GM21447 (cell line): ENCODE measurements at regions not wholly inside any gene's neighbourhood (a gene's known extent, or its start where the extent isn't known, plus 50 kb on each side); places are given as distances from the start of the nearest gene placed in this dataset.

ENCODE experiments used
- ATAC-seq: cut with Tn5 transposase; IDR thresholded peaks from one replicate; pipeline ENCODE4 v1.9.1; 2021; ENCODE audit not compliant: unreplicated experiment

- ATAC-seq = no peak
These were observed 116.1 kb downstream of the FAM43A start for GRCh38 chr3:194801461-194802432.

DNA sequence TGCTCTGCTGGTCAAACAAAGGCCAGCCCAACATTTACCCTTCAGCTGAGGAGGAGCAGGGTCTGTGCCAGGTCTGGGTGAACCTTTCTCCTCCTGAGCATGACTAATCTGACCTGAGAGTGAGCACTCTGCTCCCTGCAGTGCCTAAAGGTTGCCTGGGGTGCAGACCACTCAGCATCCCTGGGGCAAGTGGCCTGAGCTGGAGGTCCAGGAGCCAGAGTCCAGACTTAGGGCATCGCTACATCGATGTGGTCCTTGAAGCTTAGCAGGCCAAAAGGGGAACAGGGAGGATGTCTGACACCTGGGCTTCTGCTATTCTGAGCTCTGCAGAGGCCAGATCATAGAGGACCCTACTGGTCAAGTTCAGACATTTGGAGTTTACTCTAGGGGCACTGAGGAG, 119.1 kb downstream of the FAM43A start:
- no peak for ATAC-seq

DNA sequence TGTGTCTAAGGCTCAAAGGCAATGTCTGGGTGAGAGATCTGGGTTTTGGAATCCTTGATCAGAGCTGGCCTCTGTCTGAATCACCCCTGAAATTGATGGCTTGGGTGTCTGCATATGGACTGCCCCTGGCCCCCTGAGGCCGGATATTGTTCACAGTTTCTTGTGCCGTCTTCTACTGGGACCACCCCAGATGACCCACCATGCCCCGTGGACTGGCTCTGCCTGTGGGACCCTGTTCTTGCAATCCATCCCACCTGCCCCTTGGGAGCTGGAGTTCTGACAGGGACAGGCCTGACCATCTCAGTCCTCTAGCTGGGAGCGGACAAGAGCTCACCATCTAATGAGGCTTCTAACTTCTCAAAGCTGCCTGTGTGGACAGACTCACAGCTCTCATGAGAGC, 119.9 kb downstream of the FAM43A start:
- no peak for ATAC-seq

GRCh38 chr3:194806991-194807630, 121.4 kb downstream of the FAM43A start:
- no peak for ATAC-seq

DNA sequence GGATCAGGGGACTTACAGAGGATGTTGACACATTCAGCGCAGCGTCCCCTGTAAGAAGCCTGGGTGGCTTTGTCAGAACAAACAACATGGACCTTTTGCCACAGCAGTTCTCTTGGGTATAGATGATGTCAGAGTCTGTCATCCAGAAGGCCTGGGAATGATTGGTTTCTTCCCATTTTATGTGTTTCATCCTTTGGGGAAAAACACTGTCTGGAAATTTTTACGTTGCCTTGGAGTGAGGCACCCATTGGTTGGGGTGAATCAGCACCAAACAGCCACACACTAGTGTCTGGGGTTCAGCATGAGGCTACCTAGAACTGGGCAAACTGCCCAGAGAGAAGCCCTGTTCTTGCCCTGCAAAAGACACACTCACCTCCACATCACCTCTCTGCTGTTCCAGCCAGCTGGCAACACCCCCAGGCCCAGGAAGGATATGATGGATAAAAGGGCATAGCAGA, 123.0 kb downstream of the FAM43A start:
- ATAC-seq = no peak

DNA sequence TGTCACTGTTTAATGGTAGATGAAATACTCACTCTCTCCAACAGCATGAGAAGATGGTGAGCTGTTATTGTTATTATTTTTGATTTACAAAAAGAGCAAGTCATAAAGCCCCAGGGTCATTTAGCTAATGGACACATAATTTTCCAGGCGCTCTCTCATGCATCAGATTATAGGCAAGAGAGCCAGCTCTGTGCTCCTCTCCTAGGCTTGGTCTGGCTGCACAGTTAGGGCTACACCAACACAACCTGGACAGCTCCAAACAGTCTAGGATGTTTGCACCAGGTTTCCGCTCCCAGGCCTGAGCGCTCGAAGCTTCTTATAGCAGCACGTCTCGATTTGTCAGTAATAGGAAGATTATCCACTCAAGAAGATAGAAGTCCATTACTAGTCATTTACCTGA, 123.7 kb downstream of the FAM43A start:
- no peak for ATAC-seq

- ATAC-seq = no peak
These were observed 124.4 kb downstream of the FAM43A start for GRCh38 chr3:194810076-194810475.

DNA sequence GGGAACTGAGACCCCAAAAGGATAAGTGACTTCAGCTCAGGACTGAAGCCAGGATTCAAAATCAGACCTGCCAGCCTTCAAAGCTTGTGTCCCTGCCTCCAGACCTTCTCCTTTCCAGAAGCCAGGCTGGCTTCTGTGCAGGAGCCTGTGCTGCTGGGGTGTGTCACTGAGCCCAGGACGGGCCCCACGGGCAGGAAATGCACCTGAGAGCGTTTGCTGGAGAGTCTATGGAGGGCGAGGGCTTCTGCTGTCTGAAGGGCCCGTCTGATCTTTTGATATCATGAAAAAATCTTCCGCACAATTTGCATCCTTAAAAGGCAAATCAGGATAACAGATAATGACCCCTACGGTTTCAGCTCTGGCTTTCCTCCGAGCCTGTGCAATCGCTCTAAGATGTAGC, 125.4 kb downstream of the FAM43A start:
- ATAC-seq = no peak

- ATAC-seq = no peak
These were observed 126.5 kb downstream of the FAM43A start for GRCh38 chr3:194812176-194812575.

DNA sequence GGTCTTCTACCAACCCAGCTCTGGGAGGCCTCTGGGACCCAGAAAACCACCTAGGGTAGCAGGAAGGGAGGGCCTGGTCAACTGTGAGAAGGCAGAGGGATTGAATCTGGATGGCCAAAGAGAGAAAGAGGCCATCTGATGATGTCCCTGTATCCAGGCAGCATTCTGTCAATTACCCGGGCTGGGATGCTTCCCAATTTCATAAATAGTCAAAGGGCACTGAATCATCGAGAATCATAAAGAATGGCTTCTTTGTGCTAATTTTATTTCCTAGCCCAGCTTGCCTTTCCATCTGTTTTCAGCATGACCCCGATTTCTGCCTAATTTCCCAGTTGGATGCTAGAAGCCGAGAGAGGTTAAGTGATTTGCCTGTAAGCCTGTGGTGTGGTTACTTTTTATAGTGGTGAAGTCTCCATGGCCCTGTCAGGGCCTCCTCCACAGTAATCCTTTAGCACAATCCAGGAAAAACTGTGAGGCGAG, 129.2 kb downstream of the FAM43A start:
- ATAC-seq = no peak

DNA sequence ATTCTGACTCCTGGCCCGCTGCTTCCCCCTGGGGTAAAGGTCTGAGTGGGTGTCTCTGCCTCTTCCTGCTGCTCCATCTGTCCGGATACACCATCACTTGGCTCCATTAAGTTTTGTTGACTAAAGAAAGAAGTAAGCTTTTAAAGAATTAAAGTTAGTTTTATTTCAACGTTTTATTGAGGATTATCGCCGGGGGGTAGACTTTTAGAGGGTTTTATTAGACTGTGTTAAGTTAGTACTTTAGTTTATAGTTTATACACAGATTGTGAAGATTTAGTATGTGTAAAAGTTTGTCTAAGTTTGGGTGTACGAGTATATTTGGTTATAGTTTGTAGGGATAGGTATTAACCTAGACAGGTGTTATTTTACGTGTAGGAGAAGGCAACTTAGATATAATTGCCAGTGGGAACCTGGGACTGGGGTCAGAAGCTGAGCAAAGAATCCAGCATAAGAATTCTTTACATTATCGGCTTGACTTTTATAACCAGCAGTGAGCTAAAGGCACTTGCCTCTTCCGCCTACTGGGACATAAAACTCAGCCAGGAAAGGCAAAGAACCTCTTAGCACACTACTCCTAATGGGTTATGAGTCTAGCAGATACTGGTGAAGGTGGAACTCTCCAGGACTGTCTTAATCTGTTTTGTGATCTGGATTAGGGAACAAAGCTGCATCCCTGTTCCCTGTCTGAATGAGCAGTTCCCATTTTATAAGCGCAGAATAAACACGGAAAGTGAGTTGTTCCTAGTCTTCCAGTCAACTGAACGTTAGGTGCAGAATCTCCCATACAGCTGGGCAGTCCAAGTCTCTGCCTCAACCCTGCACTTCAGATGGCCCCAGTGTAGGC, 131.3 kb downstream of the FAM43A start:
- no peak for ATAC-seq

DNA sequence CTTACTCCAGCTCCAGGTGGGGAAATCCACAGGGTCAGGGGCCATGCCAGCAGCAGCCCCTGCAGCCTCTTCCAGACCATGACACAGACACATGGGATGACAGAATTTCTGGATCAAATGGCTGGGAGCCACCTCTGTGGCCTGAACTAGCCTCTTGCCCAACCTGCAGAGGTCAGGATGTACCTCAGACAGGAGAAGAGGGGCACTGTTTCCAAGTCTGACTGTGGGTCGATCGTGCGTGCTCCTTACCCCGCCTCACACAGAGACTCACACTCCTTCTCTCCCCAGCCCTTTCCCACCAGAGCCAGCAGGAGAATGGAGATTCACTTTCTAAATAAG, 131.9 kb downstream of the FAM43A start:
- no peak for ATAC-seq

DNA sequence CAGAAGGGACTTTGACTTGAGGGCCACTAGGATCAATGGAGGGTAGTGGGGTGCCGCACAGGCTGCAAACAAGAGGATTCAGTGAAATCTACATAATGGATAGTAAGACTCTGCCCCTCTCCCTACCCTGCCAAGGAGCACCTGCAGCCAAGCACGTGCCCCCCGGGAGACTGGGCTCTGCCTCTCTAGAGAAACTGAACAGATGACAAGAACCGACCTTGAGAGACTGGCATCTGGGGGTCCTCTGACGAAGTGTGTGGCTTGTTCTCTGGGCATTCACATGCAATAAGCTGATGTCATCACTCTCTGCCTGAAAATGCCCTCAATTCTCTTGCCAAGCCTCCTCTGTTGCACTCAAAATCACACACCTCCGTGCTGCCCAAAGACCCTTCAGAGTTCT, 132.3 kb downstream of the FAM43A start:
- no peak for ATAC-seq

- no peak for ATAC-seq
These were observed 138.4 kb downstream of the FAM43A start for GRCh38 chr3:194824100-194824499.

DNA sequence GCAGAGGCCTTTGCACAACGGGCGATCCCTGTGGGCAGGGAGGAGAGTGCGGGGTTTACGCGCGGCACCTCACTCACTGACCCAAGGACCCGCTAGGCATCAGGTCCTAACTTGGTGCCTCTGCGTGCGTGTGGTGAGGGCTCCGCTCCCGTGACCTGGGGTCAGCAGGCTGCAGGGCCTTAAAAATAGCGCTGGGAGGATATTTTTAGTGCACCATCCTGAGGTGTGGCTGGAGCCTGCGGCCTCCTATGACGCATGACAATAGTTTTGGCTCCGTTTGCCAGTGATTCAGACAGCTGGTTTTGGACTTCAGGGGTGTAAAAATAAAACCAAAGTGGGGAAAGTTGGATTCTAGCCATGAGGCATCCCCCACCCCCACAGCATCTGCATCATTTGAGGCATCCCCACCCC, 139.0 kb downstream of the FAM43A start:
- ATAC-seq = no peak

DNA sequence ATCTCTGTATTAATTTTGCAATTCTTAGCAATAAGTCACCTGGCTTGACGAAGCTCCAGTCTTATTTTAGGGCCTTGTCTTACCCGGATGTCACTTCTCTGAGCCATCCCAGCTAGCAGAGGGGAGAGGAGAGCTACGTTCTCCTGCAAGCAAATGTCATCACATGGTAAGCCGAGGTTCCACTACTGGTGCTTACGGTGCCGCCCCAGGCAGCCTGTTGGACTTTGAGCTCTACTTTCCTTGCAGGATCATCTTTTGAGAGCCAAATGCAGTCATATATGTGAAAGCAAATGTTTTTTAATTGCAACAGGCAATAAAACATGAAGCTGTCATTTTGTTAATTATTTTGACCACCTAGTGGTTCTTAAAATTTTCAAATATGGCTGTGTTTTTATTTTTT, 140.9 kb downstream of the FAM43A start:
- no peak for ATAC-seq

DNA sequence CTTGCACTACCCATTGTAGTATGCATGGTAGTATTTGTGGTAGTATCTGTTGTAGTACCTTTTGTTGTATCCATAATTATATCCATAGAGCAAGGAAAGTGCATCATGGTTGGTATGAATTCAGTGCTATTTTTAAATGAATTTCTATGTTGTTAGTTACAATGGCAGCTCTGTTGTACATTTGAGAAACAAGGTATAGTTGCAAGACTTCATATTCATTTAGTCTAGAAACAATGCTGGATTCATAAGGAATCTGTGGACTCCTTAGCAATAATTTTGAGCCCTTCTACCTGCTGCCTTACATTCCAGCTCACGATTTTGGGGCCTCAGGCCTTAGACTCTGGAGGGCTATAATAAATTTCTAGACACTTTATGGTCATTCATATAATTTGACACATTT, 141.8 kb downstream of the FAM43A start:
- ATAC-seq = no peak

- no peak for ATAC-seq
These were observed 142.4 kb downstream of the FAM43A start for GRCh38 chr3:194828116-194828515.

DNA sequence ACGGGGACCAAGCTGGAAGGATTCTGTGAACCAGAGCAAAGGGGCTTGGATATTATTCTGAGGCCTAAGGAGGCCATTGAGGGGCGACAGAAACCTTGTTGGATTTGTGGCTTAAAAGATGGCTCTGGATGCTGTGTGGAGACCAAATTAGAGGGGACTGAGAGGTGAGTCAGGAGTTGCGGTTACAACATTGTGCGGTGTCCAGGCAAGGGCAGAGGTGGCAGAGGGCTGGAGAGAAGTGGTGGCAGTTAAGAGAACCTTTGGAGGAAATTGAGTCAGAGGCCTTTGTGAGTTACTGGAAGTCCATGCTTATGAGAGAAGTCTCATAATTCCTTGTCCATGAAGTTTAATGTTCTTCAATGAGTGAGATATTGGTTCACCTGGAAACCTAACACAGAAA, 143.2 kb downstream of the FAM43A start:
- no peak for ATAC-seq

GRCh38 chr3:194830401-194830800, 144.7 kb downstream of the FAM43A start:
- no peak for ATAC-seq

DNA sequence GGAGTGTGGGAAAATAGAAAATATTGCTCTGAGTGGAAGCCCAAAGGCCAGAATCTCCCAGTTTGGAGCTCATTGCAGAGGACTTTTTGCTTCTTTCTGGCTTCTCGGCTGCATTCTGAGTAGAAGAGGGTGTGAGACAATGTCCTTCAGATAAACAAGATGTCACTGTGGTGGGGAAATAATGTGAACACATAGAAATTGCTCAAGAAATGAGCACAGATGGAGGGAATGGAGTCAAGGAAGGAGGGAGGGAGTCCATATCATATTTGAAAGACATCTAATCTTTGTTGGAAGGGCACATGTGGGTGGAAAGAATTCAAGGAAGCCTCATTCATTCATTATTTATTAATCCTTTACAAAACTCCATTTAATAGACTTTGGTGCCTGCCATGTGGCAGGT, 145.3 kb downstream of the FAM43A start:
- no peak for ATAC-seq
